K562 (cell line): ENCODE measurements at regions not wholly inside any gene's neighbourhood (a gene's known extent, or its start where the extent isn't known, plus 50 kb on each side); places are given as distances from the start of the nearest gene placed in this dataset.

Experiments
- ATAC-seq: fragments of 200-7000 bp; cut with Tn5 transposase; 3 replicates; pipeline ENCODE4 v1.9.1; 2020; ENCODE audit warnings: moderate library complexity
- BruUV-seq: library from RNA; stranded (reverse); fragments of 400-500 nt; replicated peaks from 2 replicates; lab custom pipeline; 2021; lab: Mats Ljungman, UMichigan
- CTCF ChIA-PET: fragments of 300-600 bp; formaldehyde crosslinking; extraction: SDS; loops from one replicate; lab custom pipeline; 2021; ENCODE audit warnings: low intra/inter-chr PET ratio; lab: Yijun Ruan, JAX
- POLR2A ChIA-PET: fragments of 300-600, 350-650 bp; sonication (Branson Sonifier 250); formaldehyde crosslinking; extraction: SDS; loops from one replicate; lab custom pipeline; 2021; ENCODE audit warnings: antibody characterized with exemption, inconsistent platforms; lab: Yijun Ruan, JAX
- DNase-seq, 4 experiments: peaks; one replicate each; pipeline versions ENCODE4 v3.0.0 to v3.0.0-alpha.2; 2011 to 2018; ENCODE audit warnings: low spot score in 3 of 4, mixed read lengths in 3 of 4; ENCODE audit errors: extremely low read depth in 1 of 4
- FAIRE-seq: peaks from 2 replicates; lab custom pipeline; 2011; peaks lifted over from hg19 to GRCh38; lab: Jason Lieb, UNC
- H2AFZ ChIP-seq: 2 replicates; pipeline ENCODE4 v1.6.0; 2011; ENCODE audit warnings: low read depth, low read length, control low read depth, inconsistent platforms
- H3K27ac ChIP-seq: fragments of 200-600 bp; 3 replicates; pipeline ENCODE4 v1.8.0; 2011; ENCODE audit warnings: low read depth, mild to moderate bottlenecking, control low read depth, inconsistent platforms, low read length, moderate library complexity, mixed read lengths; ENCODE audit errors: extremely low read depth
- H3K27me3 ChIP-seq, 2 experiments: fragments of 300-600 bp in 1 of 2; 2 replicates in 1 of 2; 3 replicates in 1 of 2; pipeline versions ENCODE4 v1.6.0 to v1.8.0; 2011; ENCODE audit warnings: inconsistent platforms in 2 of 2, low read length in 2 of 2, mild to moderate bottlenecking in 1 of 2, mixed read lengths in 1 of 2, moderate library complexity in 1 of 2; ENCODE audit not compliant: control insufficient read depth in 2 of 2, insufficient read depth in 2 of 2
- H3K36me3 ChIP-seq: fragments of 300-600 bp; 3 replicates; pipeline ENCODE4 v1.8.0; 2011; ENCODE audit warnings: mild to moderate bottlenecking, low read length, inconsistent platforms; ENCODE audit not compliant: control insufficient read depth, insufficient read depth
- H3K4me1 ChIP-seq, 2 experiments: fragments of 200-600 bp in 1 of 2; replicated peaks in 1 of 2; 2 replicates in 1 of 2; 3 replicates in 1 of 2; pipeline versions ENCODE4 v1.5.1 to v1.8.0; 2011; ENCODE audit warnings: inconsistent platforms in 2 of 2, low read length in 2 of 2, mild to moderate bottlenecking in 1 of 2, mixed read lengths in 1 of 2, moderate library complexity in 1 of 2; ENCODE audit not compliant: control insufficient read depth in 2 of 2, insufficient read depth in 2 of 2
- H3K4me2 ChIP-seq: 2 replicates; pipeline ENCODE4 v1.6.1; 2011; ENCODE audit warnings: low read length, control low read depth, inconsistent platforms, mixed read lengths; ENCODE audit not compliant: insufficient read depth
- H3K4me3 ChIP-seq: fragments of 200-600 bp; sonication (generic), shearing (Covaris generic); 2 replicates; pipeline ENCODE4 v1.5.1; 2016; ENCODE audit warnings: control low read depth, inconsistent platforms
- H3K79me2 ChIP-seq: fragments of 200-600 bp; 3 replicates; pipeline ENCODE4 v1.8.0; 2011; ENCODE audit warnings: low read length, inconsistent platforms; ENCODE audit not compliant: control insufficient read depth, insufficient read depth
- H3K9ac ChIP-seq, 2 experiments: 2 replicates each; pipeline versions ENCODE4 v1.6.0 to v1.6.1; 2011; ENCODE audit warnings: low read depth in 2 of 2, low read length in 2 of 2, control low read depth in 1 of 2, inconsistent platforms in 1 of 2, mild to moderate bottlenecking in 1 of 2, mixed read lengths in 1 of 2; ENCODE audit not compliant: insufficient read depth in 1 of 2
- H3K9me1 ChIP-seq: one replicate; pipeline ENCODE4 v1.6.0; 2011; ENCODE audit warnings: inconsistent platforms, mild to moderate bottlenecking, low read length, moderate library complexity; ENCODE audit not compliant: control insufficient read depth, insufficient read depth
- H3K9me3 ChIP-seq: replicated peaks from 2 replicates; pipeline ENCODE4 v1.5.1; 2011; ENCODE audit warnings: low read depth, low read length, inconsistent platforms; ENCODE audit not compliant: control insufficient read depth, insufficient read depth
- H4K20me1 ChIP-seq: replicated peaks from 2 replicates; pipeline ENCODE4 v1.6.1; 2011; ENCODE audit warnings: low read length, inconsistent platforms, mixed read lengths; ENCODE audit not compliant: control insufficient read depth, insufficient read depth
- ARHGAP35 ChIP-seq: fragments of 450-650 bp; IDR thresholded peaks from 2 replicates; pipeline ENCODE4 v1.6.1; 2018; ENCODE audit not compliant: partially characterized antibody
- CEBPZ ChIP-seq: fragments of 150-350 bp; IDR thresholded peaks from 2 replicates; pipeline ENCODE4 v1.6.1; 2014; ENCODE audit warnings: low read depth, mild to moderate bottlenecking, low read length, borderline replicate concordance
- CHAMP1 ChIP-seq: fragments of 450-650 bp; IDR thresholded peaks from 2 replicates; pipeline ENCODE4 v1.6.1; 2016; ENCODE audit warnings: mild to moderate bottlenecking
- E2F1 ChIP-seq: sonication (generic); formaldehyde crosslinking; IDR thresholded peaks from 2 replicates; pipeline ENCODE4 v1.8.1; 2023; ENCODE audit warnings: mild to moderate bottlenecking, missing genetic modification reagents, moderate library complexity
- ESRRA ChIP-seq: fragments of 450-650 bp; IDR thresholded peaks from 2 replicates; pipeline ENCODE4 v1.6.1; 2014; ENCODE audit warnings: low read depth, mild to moderate bottlenecking, moderate library complexity, borderline replicate concordance
- HDAC2 ChIP-seq: fragments of 450-650 bp; IDR thresholded peaks from 2 replicates; pipeline ENCODE4 v1.6.1; 2016; ENCODE audit warnings: mild to moderate bottlenecking
- HMG20B ChIP-seq: fragments of 250-450 bp; sonication (Bioruptor Pico); IDR thresholded peaks from 2 replicates; pipeline ENCODE4 v1.5.0; 2021; ENCODE audit warnings: mild to moderate bottlenecking
- JUNB ChIP-seq: fragments of 450-650 bp; formaldehyde crosslinking; conservative IDR thresholded peaks from 2 replicates; pipeline ENCODE4 v1.4.0; 2020; ENCODE audit warnings: mild to moderate bottlenecking
- PKNOX1 ChIP-seq: fragments of 450-650 bp; IDR thresholded peaks from 2 replicates; pipeline ENCODE4 v1.6.1; 2016
- VEZF1 ChIP-seq: fragments of 200-800 bp; sonication (Bioruptor generic); IDR thresholded peaks from 2 replicates; pipeline ENCODE4 v1.6.1; 2017; ENCODE audit warnings: missing genetic modification characterization, missing compliant biosample characterization
- ZFP1 ChIP-seq: fragments of 450-650 bp; formaldehyde crosslinking; IDR thresholded peaks from 2 replicates; pipeline ENCODE4 v1.4.0; 2020; ENCODE audit warnings: mild to moderate bottlenecking, mixed read lengths
- ZNF778 ChIP-seq: fragments of 450-650 bp; formaldehyde crosslinking; IDR thresholded peaks from 2 replicates; pipeline ENCODE4 v1.4.0; 2020; ENCODE audit warnings: mild to moderate bottlenecking, moderate library complexity
- ZNF785 ChIP-seq: fragments of 250-450 bp; sonication (Bioruptor Pico); IDR thresholded peaks from 2 replicates; pipeline ENCODE4 v1.4.0; 2020; ENCODE audit warnings: mild to moderate bottlenecking
- whole genome bisulfite sequencing: fragments of 100-300 bp; shearing (Covaris generic); methylation state at CpG from one replicate; pipeline ENCODE4 v1.1.6; 2016; ENCODE audit warnings: low coverage, mixed read lengths; ENCODE audit not compliant: insufficient coverage; ENCODE audit errors: missing lambda C conversion rate; 5-methylcytosine and 5-hydroxymethylcytosine counted together
- in situ Hi-C: fragments of 300-500 bp; cut with MboI; formaldehyde crosslinking; loops from 4 replicates; pipeline ENCODE4 v1.15.0; 2018; ENCODE audit warnings: inconsistent platforms, mixed read lengths
- intact Hi-C: fragments of 100-400 bp; cut with micrococcal nuclease; formaldehyde crosslinking; loops from 2 replicates; pipeline ENCODE4 v1.14.2; 2022

- Histone ChIP-seq H3K27me3 (no peaks in the 10 kb centered on the region), H2AFZ (no peak overlapping the region), H3K9me3 (no peaks in the 10 kb centered on the region), H3K9ac (no peak overlapping the region), H3K9me1 (no peaks in the 10 kb centered on the region), H3K79me2 (no peaks in the 10 kb centered on the region), H3K36me3 (no peaks in the 10 kb centered on the region), H4K20me1 (no peaks in the 10 kb centered on the region), H3K4me1 (no peaks in the 10 kb centered on the region), H3K27ac (no peak overlapping the region), H3K4me3 (no peak overlapping the region), H3K4me2 (no peak overlapping the region)
- DNase-seq (no peak), FAIRE-seq (no peak), ATAC-seq (no peak)
- ChIA-PET POLR2A (no interaction called here), CTCF (no interaction called here)
- 1% methylated on average over 6 of the region's 6 CpGs for WGBS
- BruUV-seq: no TSS peak
- in situ Hi-C loops: no loop called here
- intact Hi-C loops: no loop called here
- TF ChIP-seq CHAMP1 (no peak), HDAC2 (no peak), PKNOX1 (no peak), ZFP1 (CRISPR knock-in tag) (no peak), ZNF778 (CRISPR knock-in tag) (no peak), CEBPZ (no peak), JUNB (CRISPR knock-in tag) (no peak), ZNF785 (CRISPR knock-in tag) (no peak), ARHGAP35 (no peak), HMG20B (no peak), VEZF1 (CRISPR knock-in tag) (no peak), E2F1 (CRISPR knock-in tag) (no peak), ESRRA (no peak)
These were observed 450.8 kb downstream of the ETV1 start for GRCh38 chr7:13538669-13539068.
